Right lobe of liver (tissue), 4 donors: ENCODE measurements at regions not wholly inside any gene's neighbourhood (a gene's known extent, or its start where the extent isn't known, plus 50 kb on each side); places are given as distances from the start of the nearest gene placed in this dataset.

Experiments used
- CTCF ChIP-seq, 4 donors: fragments of 200-600 bp in 3 of 4; fragments of 450-650 bp in 1 of 4; IDR thresholded peaks; one replicate each; pipeline versions ENCODE4 v1.5.1 to v1.8.0; 2016 to 2022; ENCODE audit warnings: antibody characterized with exemption in 4 of 4, mild to moderate bottlenecking in 2 of 4
- POLR2A ChIP-seq: fragments of 450-650 bp; IDR thresholded peaks from one replicate; pipeline ENCODE4 v1.6.1; 2017; ENCODE audit warnings: antibody characterized with exemption, mild to moderate bottlenecking
- donor health status: DM: no; HTN: no; CAD: no.
- donor health status: DM: no; HTN: no; CAD: no.
- donor health status: DM: no; HTN: yes; CAD: no.

- no peak for TF ChIP-seq CTCF (IDR thresholded peaks at IDR 0.05)
- TF ChIP-seq POLR2A = no peak
These were observed 183.1 kb downstream of the INO80D start for GRCh38 chr2:205902900-205903237.
